ENCODE measurements at regions not wholly inside any gene's neighbourhood (a gene's known extent, or its start where the extent isn't known, plus 50 kb on each side); places are given as distances from the start of the nearest gene placed in this dataset.

DNA sequence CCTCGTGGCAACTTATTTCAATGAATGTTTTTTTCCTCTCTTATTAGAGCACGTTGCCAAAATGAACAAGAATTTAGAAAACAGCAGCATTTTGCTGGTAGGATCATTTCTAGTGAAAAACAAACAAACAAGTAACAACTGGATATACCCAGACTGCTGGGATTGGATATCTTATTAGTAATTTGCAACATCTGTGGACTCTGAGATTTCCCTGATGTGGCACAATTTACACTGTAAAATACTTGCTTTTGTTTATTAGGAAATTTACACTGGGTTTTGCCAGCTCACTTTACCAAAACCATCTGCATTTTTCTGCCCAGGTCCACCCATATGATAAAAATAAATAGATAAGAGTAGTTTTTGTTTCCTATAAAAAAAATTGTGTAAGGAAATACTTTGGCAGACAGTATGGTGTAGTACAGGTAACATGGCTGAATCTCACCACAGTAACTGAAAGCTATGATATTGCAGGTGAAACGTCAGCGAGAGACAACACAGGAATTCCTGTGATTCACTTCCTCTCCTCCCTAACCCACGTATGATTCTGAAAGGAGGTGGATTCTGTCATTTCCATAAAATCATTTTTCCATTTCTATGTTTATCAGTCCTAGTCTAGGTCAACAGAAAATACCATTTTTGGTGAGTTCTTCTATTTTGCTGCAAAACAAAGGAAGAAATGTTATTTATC is 176.2 kb upstream of the NOVA1 start:
- no peak for DNase-seq

GRCh38 chr14:26775765-26776563 is 178.1 kb upstream of the NOVA1 start:
- no peak for DNase-seq

- no peak for DNase-seq
Observed at GRCh38 chr14:26791117-26791806, 193.4 kb upstream of the NOVA1 start.

GRCh38 chr14:26794731-26795130 is 196.9 kb upstream of the NOVA1 start:
- no peak for DNase-seq

- DNase-seq: no peak
Observed at GRCh38 chr14:26808407-26808806, 210.6 kb upstream of the NOVA1 start.

GRCh38 chr14:26810631-26811030 is 212.8 kb upstream of the NOVA1 start:
- DNase-seq: no peak

- DNase-seq: no peak
Observed at GRCh38 chr14:26811756-26812305, 214.0 kb upstream of the NOVA1 start.

DNA sequence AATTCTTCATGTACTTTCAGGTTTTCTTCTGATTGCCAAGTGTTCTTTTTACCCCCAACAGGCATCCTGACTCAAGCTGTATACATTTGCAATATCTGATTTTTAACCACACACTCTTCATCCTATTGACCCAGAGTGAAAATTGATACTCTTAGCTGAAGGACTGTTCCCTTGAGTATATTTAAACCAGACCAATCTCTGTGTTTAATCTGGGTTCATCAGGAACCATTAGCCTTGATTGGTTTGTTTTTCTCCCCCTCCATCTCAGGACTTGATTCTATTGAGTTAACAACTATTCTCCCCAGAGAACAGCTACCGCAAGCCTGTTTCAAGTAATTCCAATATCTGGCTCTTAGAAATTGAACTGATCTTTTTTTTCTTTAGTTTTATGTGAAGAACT is 222.3 kb upstream of the NOVA1 start:
- DNase-seq: peak; percentile 95

DNA sequence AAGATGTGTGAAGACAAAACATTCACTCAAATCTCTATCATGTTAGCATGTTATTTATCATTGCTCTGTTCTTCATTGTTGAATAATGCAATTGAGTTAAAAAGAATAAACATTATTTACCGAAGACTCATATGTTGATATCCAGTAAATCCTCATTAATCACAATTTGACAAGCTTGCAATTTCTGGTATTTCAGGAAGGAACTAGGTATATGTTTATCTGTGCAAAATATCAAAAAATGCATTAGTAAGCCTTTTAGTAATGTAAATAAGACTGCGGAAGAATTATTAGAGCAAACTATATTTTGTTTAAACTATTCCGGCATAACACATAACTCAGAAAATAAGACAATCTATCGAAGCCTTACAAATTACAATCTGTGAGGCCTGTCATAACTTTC is 222.7 kb upstream of the NOVA1 start:
- no peak for DNase-seq

- peak; percentile 12 for DNase-seq
Observed at GRCh38 chr14:26828741-26829140, 230.9 kb upstream of the NOVA1 start.

GRCh38 chr14:26833621-26834176 is 235.9 kb upstream of the NOVA1 start:
- DNase-seq: no peak

DNA sequence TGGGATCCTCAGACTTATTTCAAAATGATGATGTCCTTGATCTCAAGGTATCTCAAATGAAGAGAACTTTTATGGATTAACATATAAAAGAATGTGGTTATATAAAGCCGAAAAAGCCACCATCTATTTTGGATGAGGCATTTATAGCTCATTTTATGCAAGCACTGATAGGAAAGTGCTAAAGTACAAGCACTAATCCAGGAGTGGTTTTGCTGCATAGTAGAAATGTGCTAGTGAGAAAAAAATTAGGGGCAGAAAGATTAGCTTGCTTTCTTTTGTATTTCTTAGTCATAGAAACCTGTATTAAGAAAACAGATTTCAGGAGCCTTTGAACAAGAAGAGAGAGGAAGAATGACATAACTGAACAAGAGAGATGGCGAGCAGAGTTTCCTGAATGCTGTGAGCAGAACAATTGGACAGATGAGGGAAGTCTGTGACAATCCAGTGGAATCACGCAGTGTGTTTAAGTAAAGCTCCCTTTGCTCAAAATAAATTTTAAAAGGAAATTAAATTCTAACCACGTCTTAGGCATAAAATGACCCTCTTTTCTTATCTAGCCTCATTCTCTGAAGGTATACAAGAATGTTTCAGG is 238.2 kb upstream of the NOVA1 start:
- no peak for DNase-seq

- DNase-seq: no peak
Observed at GRCh38 chr14:26839481-26839880, 241.6 kb upstream of the NOVA1 start.

- no peak for DNase-seq
Observed at GRCh38 chr14:26841326-26841725, 243.5 kb upstream of the NOVA1 start.

DNA sequence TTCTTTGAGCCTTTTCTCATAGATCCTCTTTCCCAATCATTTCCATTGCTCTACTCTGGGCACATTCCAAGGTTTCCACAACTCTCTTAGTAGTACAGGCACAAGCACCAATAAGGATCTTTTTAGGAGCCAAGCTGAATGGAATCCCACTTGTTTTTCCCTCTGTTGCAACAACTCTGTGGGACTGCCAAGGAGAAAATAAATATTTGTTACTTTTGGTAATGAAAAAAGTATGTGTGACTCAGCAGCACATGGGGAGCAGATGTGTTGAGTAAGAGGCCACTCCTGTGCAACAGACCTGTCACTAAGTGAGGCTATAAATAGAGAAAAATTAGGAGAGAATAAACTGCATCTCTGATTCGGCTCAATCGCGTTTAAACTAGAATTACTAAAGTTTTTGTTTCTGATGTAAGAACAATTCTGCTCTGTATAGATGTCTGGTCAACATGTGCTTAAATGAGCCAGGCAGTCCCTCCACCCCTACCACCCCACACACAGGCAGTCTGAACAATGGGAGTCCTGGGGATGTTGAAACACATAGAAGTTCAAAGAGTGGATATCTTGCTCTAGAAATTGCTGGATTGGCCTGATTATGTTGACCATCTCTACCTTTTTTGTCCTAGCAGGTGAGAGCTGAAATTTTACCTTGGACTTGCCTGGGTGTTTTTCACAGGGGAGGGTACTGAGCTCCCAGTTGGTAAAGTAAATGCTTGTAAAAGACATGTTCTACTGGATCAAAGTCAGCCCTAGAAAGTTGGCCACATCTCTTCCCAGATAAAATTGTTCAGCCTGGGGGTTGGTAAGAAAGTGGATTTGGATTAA is 244.3 kb upstream of the NOVA1 start:
- no peak for DNase-seq

GRCh38 chr14:26845151-26845818 is 247.5 kb upstream of the NOVA1 start:
- no peak for DNase-seq

DNA sequence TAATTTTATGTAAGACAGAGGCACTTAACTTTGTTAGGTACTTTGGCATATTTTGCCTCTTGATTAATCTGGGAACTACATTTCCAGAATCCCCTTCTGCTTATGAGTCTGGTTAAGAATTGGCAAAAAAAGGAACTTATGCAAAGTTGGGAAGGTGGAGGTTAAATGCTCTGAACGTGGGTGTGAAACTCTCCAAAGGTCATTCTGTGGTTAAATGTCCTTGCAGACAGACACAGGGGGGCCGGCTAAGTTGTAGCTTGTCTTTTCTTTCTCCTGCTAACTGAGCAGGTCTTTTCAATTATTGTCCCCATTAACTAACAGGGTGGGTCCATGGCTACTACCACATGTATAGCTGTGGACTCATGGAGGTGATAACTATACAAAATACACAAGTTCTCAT is 248.6 kb upstream of the NOVA1 start:
- no peak for DNase-seq

DNA sequence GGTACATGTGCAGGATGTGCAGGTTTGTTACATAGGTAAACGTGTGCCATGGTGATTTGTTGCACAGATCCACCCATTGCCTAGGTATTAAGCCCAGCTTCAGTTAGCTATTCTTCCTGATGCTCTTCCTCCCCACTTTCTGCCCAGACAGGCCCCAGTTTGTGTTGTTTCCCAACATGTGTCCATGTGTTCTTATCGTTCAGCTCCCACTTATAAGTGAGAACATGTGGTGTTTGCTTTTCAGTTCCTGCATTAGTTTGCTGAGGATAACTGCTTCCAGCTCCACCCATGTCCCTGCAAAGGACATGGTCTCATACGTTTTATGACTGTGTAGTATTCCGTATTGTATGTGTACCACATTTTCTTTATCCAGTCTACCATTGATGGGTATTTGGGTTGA is 251.7 kb upstream of the NOVA1 start:
- no peak for DNase-seq

DNA sequence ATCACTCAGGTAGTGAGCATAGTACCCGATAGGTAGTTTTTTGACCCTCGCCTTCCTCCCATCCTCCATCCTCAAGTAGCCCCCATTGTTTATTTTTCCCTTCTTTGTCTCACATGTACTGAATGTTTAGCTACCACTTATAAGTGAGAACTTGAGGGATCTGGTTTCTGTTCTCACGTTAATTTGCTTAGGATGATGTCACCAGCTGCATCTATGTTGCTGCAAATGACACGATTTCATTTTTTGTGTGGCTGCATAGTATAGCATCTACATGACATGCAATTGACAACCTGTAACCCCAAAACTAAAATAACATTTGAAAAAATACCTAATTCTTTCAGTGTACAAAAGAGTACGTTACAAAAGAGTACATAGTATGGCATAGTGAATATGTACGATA is 254.0 kb upstream of the NOVA1 start:
- DNase-seq: no peak

DNA sequence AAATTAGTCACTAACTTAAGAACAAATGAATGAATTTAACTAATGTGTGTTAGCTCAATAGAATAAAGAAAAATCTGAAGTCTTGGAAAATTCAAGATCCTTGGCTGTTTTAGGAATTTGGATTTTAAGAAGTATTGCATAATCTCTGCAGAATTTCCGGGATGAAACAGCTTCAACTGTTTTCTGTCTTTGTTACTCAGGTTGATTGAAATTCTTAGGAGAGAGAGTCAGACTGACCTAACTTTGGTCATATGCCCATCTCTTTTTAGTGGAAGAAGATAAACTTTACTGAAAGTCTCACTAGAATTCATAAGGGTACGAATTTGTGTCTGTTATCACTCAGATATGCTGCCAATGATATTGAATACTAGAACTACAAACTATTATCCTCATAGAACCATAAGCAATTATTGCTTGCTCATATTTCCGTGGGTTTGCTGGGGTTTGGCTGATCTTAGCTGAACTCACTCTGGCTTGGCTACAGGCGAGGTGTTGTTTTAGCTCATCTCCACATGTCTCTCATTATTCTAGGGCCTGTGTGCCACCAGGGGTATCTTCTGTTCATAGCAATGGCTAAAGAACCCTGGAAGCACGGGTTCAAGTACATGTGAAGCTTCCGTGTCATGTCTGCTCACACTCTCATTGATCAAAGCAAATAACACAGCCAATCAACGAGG is 257.4 kb upstream of the NOVA1 start:
- DNase-seq: no peak
